Astrocyte (in vitro differentiated cells and primary cell): ENCODE measurements at regions not wholly inside any gene's neighbourhood (a gene's known extent, or its start where the extent isn't known, plus 50 kb on each side); places are given as distances from the start of the nearest gene placed in this dataset.

Source experiments
- DNase-seq: peaks from one replicate; pipeline ENCODE4 v3.0.0-alpha.2; 2010; ENCODE audit warnings: low read depth
- FAIRE-seq: peaks from 2 replicates; lab custom pipeline; 2011; peaks lifted over from hg19 to GRCh38; lab: Jason Lieb, UNC
- H2AFZ ChIP-seq: 2 replicates; pipeline ENCODE4 v1.6.0; 2012; ENCODE audit warnings: low read depth, low read length, inconsistent platforms
- H3K27ac ChIP-seq: 2 replicates; pipeline ENCODE4 v1.5.1; 2011; ENCODE audit warnings: low read depth, low read length, inconsistent platforms
- H3K27me3 ChIP-seq: 2 replicates; pipeline ENCODE4 v1.6.0; 2011; ENCODE audit warnings: low read length, inconsistent platforms; ENCODE audit not compliant: insufficient read depth
- H3K36me3 ChIP-seq: 2 replicates; pipeline ENCODE4 v1.5.1; 2011; ENCODE audit warnings: low read length, inconsistent platforms; ENCODE audit not compliant: insufficient read depth
- H3K4me1 ChIP-seq: 2 replicates; pipeline ENCODE4 v1.5.1; 2011; ENCODE audit warnings: low read length, inconsistent platforms; ENCODE audit not compliant: insufficient read depth
- H3K4me2 ChIP-seq: 2 replicates; pipeline ENCODE4 v1.6.0; 2012; ENCODE audit warnings: low read length, inconsistent platforms
- H3K4me3 ChIP-seq: 2 replicates; pipeline ENCODE4 v1.5.1; 2011; ENCODE audit warnings: low read depth, mild to moderate bottlenecking, low read length, inconsistent platforms; ENCODE audit not compliant: insufficient read depth
- H3K79me2 ChIP-seq: 2 replicates; pipeline ENCODE4 v1.6.0; 2012; ENCODE audit warnings: mild to moderate bottlenecking, low read length, inconsistent platforms; ENCODE audit not compliant: insufficient read depth
- H3K9ac ChIP-seq: 2 replicates; pipeline ENCODE4 v1.6.0; 2012; ENCODE audit warnings: mild to moderate bottlenecking, low read length, inconsistent platforms
- H3K9me3 ChIP-seq: 2 replicates; pipeline ENCODE4 v1.5.1; 2012; ENCODE audit warnings: low read depth, mild to moderate bottlenecking, low read length, inconsistent platforms; ENCODE audit not compliant: insufficient read depth
- H4K20me1 ChIP-seq: 2 replicates; pipeline ENCODE4 v1.6.0; 2012; ENCODE audit warnings: low read length, inconsistent platforms; ENCODE audit not compliant: insufficient read depth
- H3K27ac Mint-ChIP-seq: one replicate; pipeline ENCODE4 v1.8.0; 2021; ENCODE audit warnings: mild to moderate bottlenecking, mixed read lengths; ENCODE audit not compliant: unreplicated experiment
- H3K27me3 Mint-ChIP-seq: one replicate; pipeline ENCODE4 v1.8.0; 2021; ENCODE audit warnings: low read depth, mixed read lengths; ENCODE audit not compliant: unreplicated experiment
- H3K36me3 Mint-ChIP-seq: one replicate; pipeline ENCODE4 v1.8.0; 2021; ENCODE audit warnings: low read depth, mixed read lengths; ENCODE audit not compliant: unreplicated experiment
- H3K4me1 Mint-ChIP-seq: one replicate; pipeline ENCODE4 v1.8.0; 2021; ENCODE audit warnings: low read depth, mixed read lengths; ENCODE audit not compliant: unreplicated experiment
- H3K4me3 Mint-ChIP-seq: one replicate; pipeline ENCODE4 v1.8.0; 2021; ENCODE audit warnings: mild to moderate bottlenecking, moderate library complexity, mixed read lengths; ENCODE audit not compliant: unreplicated experiment
- H3K9me3 Mint-ChIP-seq: one replicate; pipeline ENCODE4 v1.8.0; 2021; ENCODE audit warnings: mild to moderate bottlenecking, mixed read lengths; ENCODE audit not compliant: unreplicated experiment
- CTCF ChIP-seq: IDR thresholded peaks from 2 replicates; pipeline ENCODE4 v1.5.1; 2011; ENCODE audit warnings: low read depth, mild to moderate bottlenecking, inconsistent platforms, low read length, moderate library complexity; ENCODE audit not compliant: insufficient read depth
- EZH2 ChIP-seq: IDR thresholded peaks from 2 replicates; pipeline ENCODE4 v1.6.1; 2012; ENCODE audit warnings: mild to moderate bottlenecking, low read length, inconsistent platforms; ENCODE audit not compliant: insufficient read depth

GRCh38 chr1:98253145-98253544 lies 332.3 kb upstream of the DPYD start:
- H2AFZ ChIP-seq: no peak overlapping the region
- no peak overlapping the region for H3K27ac ChIP-seq
- H3K27me3 ChIP-seq: no peaks in the 10 kb centered on the region
- DNase-seq (no peak), FAIRE-seq (no peak)
- no peaks in the 10 kb centered on the region for H3K27me3 Mint-ChIP-seq
- H3K4me3 Mint-ChIP-seq: no peak overlapping the region
- H3K4me1 ChIP-seq: no peaks in the 10 kb centered on the region
- H3K9me3 ChIP-seq: no peaks in the 10 kb centered on the region
- no peak overlapping the region for H3K9ac ChIP-seq
- no peaks in the 10 kb centered on the region for H3K4me1 Mint-ChIP-seq
- H3K4me3 ChIP-seq: no peak overlapping the region
- H3K36me3 ChIP-seq: no peaks in the 10 kb centered on the region
- TF ChIP-seq CTCF: no peak
- TF ChIP-seq EZH2: no peak
- H3K36me3 Mint-ChIP-seq: peaks cover 3% of the 10 kb centered on the region
- H3K4me2 ChIP-seq: no peak overlapping the region
- no peaks in the 10 kb centered on the region for H4K20me1 ChIP-seq
- no peaks in the 10 kb centered on the region for H3K79me2 ChIP-seq
- H3K27ac Mint-ChIP-seq: no peak overlapping the region
- peaks cover 9% of the 10 kb centered on the region for H3K9me3 Mint-ChIP-seq

- Histone ChIP-seq H3K4me2 (no peak overlapping the region), H3K36me3 (no peaks in the 10 kb centered on the region), H4K20me1 (no peaks in the 10 kb centered on the region), H3K4me3 (no peak overlapping the region), H2AFZ (no peak overlapping the region), H3K27ac (no peak overlapping the region), H3K9ac (no peak overlapping the region), H3K4me1 (no peaks in the 10 kb centered on the region), H3K9me3 (no peaks in the 10 kb centered on the region), H3K27me3 (no peaks in the 10 kb centered on the region), H3K79me2 (no peaks in the 10 kb centered on the region)
- H3K4me3 Mint-ChIP-seq: no peak overlapping the region
- H3K36me3 Mint-ChIP-seq: peaks cover 3% of the 10 kb centered on the region
- no peaks in the 10 kb centered on the region for H3K27me3 Mint-ChIP-seq
- no peak for DNase-seq
- no peak for FAIRE-seq
- TF ChIP-seq EZH2 (no peak), CTCF (no peak)
- H3K9me3 Mint-ChIP-seq: peaks cover 9% of the 10 kb centered on the region
- H3K27ac Mint-ChIP-seq: no peak overlapping the region
- H3K4me1 Mint-ChIP-seq: no peaks in the 10 kb centered on the region
Measured at GRCh38 chr1:98251497-98251896, 330.7 kb upstream of the DPYD start.

- DNase-seq (no peak), FAIRE-seq (no peak)
- Mint-ChIP-seq H3K27ac (no peak overlapping the region), H3K4me3 (no peak overlapping the region), H3K36me3 (peaks cover 13% of the 10 kb centered on the region), H3K9me3 (peaks cover 39% of the 10 kb centered on the region), H3K27me3 (no peaks in the 10 kb centered on the region), H3K4me1 (no peaks in the 10 kb centered on the region)
- peaks cover 3% of the 10 kb centered on the region for H3K9me3 ChIP-seq
- no peak overlapping the region for H3K9ac ChIP-seq
- TF ChIP-seq EZH2 (no peak), CTCF (no peak)
- no peak overlapping the region for H2AFZ ChIP-seq
- H3K4me1 ChIP-seq: no peaks in the 10 kb centered on the region
- no peaks in the 10 kb centered on the region for H3K27me3 ChIP-seq
- H3K27ac ChIP-seq: no peak overlapping the region
- H3K36me3 ChIP-seq: no peaks in the 10 kb centered on the region
- no peak overlapping the region for H3K4me3 ChIP-seq
- no peaks in the 10 kb centered on the region for H3K79me2 ChIP-seq
- H3K4me2 ChIP-seq: no peak overlapping the region
- H4K20me1 ChIP-seq: no peaks in the 10 kb centered on the region
Measured at GRCh38 chr1:98232678-98233077, 311.8 kb upstream of the DPYD start.
